A549 (cell line): ENCODE measurements at regions not wholly inside any gene's neighbourhood (a gene's known extent, or its start where the extent isn't known, plus 50 kb on each side); places are given as distances from the start of the nearest gene placed in this dataset.

Experiments
- CTCF ChIP-seq: fragments of >200 bp; sonication (Bioruptor Twin); formaldehyde crosslinking; IDR thresholded peaks from 3 replicates; pipeline ENCODE4 v1.5.1; 2016
- EP300 ChIP-seq, 2 experiments: fragments of >200 bp; sonication (Bioruptor Twin); formaldehyde crosslinking; IDR thresholded peaks; 2 replicates in 1 of 2; 3 replicates in 1 of 2; pipeline ENCODE4 v1.6.1; 2016 to 2017
- JUN ChIP-seq, 2 experiments: fragments of >200 bp; sonication (Bioruptor Twin); formaldehyde crosslinking; IDR thresholded peaks; 2 replicates in 1 of 2; 3 replicates in 1 of 2; pipeline ENCODE4 v1.6.1; 2016 to 2017
- POLR2A ChIP-seq: IDR thresholded peaks from 2 replicates; pipeline ENCODE4 v1.6.1; 2012; ENCODE audit warnings: mild to moderate bottlenecking, low read length
- RCOR1 ChIP-seq: fragments of 150-350 bp; IDR thresholded peaks from 2 replicates; pipeline ENCODE4 v1.6.1; 2014; ENCODE audit warnings: antibody characterized with exemption, low read length, low read depth
- TF ChIP-seq, protein P1 (sequence below): fragments of 450-650 bp; IDR thresholded peaks from 2 replicates; pipeline ENCODE4 v1.6.1; 2014; ENCODE audit warnings: antibody characterized with exemption

- TF ChIP-seq CTCF, result no peak
- no peak for TF ChIP-seq POLR2A
- no peak for TF ChIP-seq EP300 (IDR thresholded peaks at IDR 0.05)
- no peak for TF ChIP-seq RCOR1
- no peak for TF ChIP-seq JUN (IDR thresholded peaks at IDR 0.05)
- TF ChIP-seq, protein P1, sequence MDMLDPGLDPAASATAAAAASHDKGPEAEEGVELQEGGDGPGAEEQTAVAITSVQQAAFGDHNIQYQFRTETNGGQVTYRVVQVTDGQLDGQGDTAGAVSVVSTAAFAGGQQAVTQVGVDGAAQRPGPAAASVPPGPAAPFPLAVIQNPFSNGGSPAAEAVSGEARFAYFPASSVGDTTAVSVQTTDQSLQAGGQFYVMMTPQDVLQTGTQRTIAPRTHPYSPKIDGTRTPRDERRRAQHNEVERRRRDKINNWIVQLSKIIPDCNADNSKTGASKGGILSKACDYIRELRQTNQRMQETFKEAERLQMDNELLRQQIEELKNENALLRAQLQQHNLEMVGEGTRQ, result no peak
These were observed 418.9 kb downstream of the COG6 start for GRCh38 chr13:40074338-40074737.
